HG03139 (cell line): ENCODE measurements at regions not wholly inside any gene's neighbourhood (a gene's known extent, or its start where the extent isn't known, plus 50 kb on each side); places are given as distances from the start of the nearest gene placed in this dataset.
"Not testable (repeated sequence)": the region's sequence is repeated elsewhere in the genome, so short reads cannot be mapped to it uniquely, and the experiment has no call there.

Source experiments
- ATAC-seq: cut with Tn5 transposase; IDR thresholded peaks from one replicate; pipeline ENCODE4 v1.9.1; 2021; ENCODE audit not compliant: unreplicated experiment

DNA sequence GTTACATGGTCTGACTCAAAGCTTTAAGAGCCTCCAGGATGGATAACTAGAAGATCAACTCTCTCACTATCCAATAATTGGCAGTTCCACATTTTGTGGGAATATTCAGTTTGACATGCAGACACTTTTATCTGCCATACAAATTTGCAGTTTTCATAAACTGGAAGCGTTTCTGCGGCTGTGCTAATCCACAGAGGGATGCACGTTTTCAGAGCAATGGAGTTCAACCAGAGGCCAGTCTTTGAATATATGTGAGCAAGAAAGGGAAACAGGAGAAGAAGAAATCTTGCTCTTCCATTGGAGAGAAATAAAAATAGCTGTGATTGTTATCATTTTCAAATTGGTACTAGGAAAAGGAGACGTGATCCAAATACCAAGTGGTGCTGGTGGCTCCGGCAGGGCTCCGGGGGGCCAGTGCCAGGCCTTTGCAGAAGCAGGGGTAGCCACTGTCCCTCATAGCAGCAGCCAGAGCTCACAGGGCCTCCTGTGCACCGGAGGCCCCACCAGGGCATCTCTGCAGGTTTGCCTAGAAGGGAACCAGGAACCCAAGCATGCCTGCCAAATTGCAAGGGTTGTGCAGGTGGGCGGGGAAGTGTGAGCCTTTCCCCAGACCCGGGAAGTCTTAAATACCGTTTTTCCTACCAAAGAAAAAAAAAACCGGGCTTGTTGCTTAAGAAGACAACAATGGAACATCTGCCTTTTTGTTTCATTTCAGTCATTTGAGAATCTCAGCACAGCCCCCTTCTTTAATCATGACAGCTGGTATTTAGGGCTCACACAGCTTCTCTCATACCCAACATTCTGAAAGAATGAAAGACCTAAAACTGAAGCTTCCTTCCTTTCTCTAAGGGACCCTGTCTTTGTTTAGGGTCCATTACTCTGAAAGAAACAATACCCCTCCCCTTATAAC lies 791.1 kb upstream of the SOX11 start:
- ATAC-seq, result no peak

DNA sequence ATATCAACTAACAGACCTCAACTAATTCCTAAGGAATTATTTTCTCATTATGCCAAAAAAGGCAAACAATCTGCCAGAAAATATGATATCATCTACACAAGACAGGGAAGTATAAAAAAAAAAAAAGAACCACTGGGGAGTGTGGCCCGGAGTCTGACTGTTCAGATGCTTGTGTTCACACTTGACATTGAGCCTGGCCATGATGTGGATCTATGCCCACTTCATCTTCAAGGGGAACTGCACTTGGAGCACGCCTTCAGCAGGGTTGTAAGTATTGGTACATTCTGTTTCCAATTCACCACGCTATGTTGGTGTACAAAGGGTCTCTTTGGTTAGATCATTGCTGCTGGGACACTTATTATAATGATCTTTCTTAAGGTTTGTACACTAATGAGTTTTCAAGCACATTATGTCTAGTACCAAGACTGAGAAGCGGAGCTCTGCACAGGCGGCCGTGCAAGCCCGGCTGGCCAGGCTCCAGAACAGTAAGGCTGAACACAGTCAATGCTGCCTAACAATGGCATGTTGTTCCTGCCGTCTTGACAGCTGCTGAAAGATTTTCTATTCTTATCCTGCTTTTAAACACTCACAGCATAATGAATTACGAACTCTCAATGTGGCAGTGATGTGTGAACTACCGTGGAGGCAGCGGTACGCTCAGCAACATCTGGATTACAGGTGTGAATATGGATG lies 788.4 kb upstream of the SOX11 start:
- no peak for ATAC-seq

DNA sequence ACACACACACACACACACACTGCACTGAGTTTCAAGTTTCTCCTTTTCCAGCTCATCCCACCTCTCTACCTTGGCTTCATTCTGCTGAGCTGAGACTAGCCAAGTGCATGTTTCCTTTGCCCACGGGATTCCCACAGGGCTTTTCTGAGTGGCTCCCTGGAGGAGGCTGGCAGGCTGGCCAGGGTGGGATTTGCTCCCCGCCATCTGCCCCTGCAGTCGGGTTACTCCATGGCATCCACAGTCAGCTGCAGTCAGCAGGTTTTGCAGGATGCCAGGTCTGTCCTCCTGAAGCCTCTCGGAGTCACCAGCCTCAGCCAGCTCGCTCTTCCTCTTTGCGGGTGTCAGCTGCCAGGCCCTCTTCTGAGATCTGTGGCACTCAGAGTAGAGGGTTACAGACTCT lies 783.7 kb upstream of the SOX11 start:
- no peak for ATAC-seq

DNA sequence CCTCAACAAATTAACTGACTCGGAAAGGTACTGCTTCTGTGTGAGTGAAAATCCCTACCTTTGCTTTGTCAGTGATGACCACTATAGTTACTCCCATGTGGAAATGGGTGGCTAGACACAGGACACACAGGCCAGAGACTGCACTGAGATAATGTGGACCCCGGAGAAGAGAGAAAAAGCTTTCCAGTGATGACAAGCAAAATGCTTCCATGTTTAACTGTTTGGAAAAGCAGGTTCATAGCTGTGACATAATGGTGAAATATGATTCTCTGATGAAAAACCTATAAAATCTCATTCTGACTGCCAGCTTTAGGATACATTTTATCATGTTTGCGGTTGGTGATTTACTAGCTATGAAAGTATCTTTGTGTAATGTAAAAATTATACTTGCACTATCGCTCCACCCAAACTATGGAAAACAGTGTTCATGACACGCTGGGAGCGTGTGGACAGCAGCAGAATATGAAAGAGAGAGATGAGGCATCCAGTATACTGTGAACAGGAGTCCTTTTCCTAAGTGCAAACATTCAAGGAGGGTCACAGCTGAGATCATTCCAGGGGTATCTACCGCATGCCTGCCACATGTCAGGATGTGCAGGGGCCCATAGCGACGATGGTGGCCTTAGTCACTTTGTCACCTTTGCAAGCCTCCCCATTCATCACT lies 782.7 kb upstream of the SOX11 start:
- ATAC-seq, result no peak

DNA sequence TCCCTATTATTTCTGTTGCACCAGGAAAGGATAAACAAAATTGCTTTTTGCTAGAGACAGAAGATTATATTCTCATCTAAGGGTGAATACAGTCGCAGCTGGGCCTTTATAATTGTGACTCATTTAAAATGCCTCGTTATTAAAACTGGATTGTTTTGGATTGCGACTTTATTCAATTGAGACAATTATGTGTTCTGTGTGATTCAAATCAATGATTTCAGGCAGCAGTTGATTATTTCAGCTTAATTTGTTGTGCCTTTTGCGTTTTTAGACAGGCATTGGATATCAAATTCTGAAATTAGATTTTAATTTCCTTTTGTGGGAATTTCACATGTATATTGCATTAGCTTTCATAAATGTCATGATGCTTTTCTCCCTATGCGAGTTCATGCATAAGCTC lies 778.1 kb upstream of the SOX11 start:
- no peak for ATAC-seq

DNA sequence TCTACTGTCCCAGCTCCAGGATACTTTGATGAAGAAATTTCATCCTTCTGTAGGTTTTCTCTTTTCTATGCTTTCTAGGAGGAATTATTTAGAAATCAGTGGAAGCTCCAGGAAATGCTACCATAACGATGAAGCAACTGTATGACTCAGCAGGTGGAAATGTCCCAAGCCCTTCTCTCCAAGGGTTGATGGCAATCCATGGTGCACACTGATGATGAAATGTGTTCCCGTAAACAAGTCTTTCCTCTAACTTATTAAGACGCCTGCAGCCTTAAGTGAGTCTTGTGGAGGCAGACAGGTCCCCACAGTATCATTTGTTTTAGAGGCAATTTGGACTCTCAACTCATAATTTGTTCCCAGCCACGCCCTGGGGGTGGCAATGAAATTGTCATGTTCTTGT lies 777.6 kb upstream of the SOX11 start:
- ATAC-seq, result no peak

DNA sequence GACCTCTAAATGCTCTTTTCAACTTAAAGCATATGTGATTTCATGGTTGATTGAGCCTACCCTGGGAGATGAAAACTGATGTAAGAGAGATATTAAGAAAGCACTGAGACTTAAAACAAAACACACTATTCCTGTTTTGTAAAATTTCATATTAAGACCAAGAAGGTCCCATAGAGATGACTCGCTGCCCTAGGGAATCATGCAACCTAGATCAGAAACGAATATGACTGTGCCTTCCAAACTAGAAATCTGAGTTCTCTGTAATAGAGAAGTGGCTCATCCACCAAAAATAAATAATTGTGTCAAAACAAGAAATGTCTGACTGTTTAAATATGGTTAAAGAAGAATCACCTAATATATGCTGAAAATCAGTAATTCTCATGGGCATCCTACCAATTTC lies 776.8 kb upstream of the SOX11 start:
- ATAC-seq, result no peak

DNA sequence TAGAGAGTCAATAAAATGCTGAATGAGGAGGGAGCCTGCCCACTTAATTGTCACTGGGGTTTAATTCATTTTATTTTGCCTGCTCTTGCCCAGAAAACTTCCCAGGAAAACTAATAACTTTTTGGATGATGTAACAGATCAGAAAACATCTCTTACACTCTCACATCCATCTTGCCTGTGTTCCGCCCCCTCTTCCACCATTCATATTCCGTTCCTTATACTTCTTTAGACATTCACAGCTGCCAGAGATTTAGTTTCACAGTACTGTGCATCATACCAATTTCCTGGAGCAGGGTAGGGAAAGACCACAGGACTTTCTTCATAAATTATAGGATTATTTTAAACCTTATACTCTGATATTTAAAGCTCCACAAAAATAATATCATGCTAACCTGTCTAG lies 776.1 kb upstream of the SOX11 start:
- no peak for ATAC-seq

DNA sequence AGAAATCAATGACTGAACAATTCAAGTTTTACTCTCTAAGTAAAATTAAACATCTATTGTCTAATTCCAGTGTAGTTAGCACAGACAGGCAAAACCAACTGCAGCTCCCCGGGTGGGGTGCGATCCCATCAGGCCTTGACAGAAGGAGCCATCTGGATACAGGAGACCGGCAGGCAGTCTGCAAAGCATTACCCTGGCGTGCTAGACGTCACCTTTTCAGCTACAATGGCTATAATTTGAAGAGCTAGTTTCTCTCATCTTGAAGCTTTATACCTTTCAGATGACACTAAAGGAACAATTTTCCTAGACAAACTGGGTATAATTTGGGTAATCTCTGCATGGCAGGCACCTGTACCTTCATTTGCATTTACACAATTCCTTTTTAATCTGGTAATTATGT lies 761.5 kb upstream of the SOX11 start:
- ATAC-seq, result no peak

DNA sequence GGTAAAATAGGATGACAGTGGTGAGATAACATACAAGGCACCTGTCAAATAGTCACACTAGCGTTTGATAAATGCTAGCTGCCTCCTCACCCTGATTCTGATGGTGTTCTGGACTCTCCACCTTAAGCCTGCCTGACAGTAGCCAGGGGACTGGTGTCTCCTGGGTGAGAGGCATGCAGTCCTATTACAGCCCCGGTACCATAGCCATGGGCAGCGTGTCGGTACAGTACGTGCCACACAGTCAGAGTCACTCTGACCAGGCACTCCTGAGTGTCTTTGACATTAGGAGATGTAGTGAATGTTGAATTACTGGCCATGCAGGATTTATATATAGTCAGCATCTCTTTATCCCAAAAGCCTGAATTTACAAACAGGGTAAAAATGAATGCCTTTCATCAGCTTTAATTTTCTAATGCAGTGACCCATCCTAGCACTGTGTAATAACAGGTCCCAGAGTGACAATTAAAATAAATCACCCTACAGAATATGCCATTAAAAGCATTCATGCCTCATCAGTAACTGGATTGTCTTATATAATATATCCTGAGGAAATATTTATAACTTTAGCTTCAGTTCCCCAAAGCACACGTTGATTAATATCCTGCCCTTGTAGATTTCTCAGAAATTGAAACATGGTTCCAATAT lies 760.3 kb upstream of the SOX11 start:
- ATAC-seq, result no peak

DNA sequence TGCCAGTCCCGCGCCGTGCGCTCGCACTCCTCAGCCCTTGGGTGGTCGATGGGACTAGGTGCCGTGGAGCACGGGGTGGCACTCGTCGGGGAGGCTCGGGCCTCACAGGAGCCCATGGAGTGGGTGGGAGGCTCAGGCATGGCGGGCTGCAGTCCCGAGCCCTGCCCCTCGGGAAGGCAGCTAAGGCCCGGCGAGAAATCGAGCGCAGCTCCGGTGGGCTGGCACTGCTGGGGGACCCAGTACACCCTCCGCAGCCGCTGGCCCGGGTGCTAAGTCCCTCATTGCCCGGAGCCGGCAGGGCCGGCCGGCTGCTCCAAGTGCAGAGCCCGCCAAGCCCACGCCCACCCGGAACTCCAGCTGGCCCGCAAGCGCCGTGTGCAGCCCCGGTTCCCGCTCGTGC lies 756.9 kb upstream of the SOX11 start:
- not testable (repeated sequence) for ATAC-seq

DNA sequence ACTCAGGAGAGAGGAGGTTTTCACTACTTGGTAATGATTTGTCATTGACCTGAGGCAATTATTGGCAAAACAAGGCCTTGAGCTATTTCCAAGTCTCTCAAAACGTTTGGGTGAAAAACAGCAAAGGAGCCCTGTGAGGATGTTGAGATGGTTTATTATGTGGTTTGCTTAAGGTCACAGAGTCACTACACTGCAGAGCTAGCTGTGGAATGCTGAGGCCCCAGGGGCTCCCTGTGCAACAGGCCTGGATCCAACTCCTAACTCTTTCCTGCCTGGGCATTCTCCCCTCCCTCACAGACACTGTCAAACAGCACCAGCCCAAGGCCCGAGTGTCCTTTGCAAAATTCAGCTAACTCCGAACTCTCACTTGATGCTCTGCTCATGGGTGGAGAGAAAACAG lies 754.6 kb upstream of the SOX11 start:
- no peak for ATAC-seq

DNA sequence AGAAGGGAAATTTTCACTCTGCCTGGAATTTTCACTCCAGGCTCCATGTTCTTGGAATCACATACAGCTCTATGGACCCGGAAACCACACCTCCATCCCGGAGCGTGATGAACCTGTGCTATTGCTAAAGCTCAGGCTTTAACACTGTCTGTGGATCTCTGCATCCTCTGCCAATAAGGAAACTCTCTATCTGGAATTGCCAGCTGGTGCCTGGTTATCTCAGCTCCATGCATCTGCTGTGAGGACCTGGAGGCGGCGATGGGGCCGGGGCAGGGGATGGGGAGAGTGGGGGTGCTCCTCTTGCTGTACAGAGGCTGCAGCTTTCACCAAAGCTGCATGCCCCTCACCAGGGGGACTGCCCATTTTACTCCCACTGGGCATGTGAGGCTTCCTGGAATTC lies 754.0 kb upstream of the SOX11 start:
- ATAC-seq, result no peak

DNA sequence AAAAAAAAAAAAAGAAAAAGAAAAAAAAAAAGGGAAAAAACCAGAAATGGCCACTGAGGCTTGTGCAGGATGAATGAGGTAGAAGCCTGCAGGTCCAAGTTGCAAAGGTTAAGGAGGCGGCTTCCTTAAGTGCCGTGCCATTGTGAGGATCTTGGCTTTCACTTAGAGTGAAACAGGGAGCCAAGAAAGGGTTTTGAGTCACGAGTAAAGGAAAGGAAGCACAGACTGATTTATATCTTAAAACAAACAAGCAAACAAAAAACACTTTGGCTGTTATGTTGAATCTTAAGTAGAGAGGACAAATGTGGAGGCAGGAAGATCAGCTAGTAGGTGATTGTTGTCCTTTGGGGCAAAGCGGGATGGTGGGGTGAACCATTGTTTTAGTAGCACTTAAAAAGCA lies 749.7 kb upstream of the SOX11 start:
- ATAC-seq, result no peak

DNA sequence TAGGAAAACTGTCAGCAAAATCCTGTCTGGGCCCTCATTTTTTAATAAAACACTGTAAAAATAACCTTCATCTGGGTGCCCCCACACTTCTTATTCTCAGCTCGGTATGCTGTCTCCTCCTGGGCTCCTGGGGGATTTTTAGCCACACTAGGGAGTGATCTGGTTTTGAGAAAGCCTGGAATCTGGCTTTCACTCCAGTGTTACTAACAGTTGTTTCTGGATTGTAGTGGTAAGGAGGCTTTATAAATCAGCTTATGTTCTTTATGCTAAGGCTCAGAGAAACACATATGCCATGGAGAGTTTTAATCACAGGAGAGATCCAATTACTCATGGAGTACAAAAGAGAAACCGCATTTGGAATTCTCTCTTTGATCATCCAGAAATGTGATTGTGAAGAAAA lies 744.3 kb upstream of the SOX11 start:
- no peak for ATAC-seq

DNA sequence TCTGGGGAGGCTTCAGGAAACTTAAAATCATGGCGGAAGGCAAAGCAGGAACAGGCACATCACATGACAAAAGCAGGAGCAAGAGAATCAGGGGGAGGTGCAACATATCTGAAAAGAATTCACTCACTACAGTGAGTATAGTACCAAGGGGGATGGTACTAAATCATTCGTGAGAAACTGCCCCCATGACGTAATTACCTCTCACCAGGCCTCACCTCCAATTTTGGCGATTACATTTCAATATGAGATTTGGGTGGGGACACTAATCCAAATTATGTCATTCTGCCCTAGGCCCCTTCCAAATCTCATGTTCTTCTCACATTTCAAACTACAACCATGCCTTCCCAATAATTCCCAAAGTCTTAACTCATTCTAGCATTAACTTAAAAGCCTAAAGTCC lies 740.8 kb upstream of the SOX11 start:
- ATAC-seq, result no peak

DNA sequence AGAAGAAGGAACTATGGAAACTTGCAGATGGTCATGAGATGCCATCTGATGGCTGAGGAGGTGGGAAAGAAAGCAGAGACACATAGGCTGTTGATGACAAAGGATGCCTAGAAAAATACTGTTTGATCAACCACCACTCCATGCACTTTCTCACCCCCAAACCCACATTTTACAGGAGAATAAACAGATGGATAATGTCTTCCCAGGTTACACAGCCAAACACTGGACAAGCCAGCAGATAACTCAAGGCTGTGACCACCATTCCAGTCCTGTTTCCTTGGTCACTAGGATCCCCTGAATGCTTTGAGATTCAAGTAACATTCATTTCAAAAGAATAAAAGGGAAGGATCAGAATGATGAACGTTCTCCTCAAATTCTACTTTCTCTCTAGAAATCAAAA lies 733.0 kb upstream of the SOX11 start:
- no peak for ATAC-seq

DNA sequence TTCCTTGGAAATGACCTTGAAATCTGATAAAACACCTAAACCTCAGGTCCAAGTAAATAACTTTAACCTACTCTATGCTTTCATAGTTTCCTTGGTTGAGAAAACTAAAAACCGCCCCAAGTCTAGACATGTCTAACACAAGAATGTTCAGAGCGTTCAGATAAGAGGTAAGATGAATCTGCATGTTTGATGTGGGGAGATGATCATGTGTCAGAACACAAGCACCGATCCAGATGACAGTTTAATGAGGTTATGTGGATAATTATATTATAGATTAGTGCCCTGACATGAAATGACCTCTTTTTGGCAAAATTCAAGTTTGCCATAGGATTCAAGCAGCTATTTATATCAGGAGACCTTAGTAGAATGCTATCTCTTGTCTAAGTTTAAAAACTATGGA lies 729.8 kb upstream of the SOX11 start:
- no peak for ATAC-seq

DNA sequence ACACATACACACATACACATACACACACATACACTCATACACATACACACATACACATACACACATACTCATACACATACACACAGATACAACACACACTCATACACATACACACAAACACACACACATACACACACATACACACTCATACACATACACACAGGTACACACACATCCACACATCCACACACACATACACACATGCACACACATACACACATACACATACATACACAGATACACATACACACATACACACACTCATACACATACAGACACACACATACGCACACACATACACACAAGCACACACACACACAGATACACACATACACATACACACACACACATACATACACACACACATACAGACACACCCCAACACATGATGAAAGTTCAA lies 729.1 kb upstream of the SOX11 start:
- ATAC-seq, result no peak

DNA sequence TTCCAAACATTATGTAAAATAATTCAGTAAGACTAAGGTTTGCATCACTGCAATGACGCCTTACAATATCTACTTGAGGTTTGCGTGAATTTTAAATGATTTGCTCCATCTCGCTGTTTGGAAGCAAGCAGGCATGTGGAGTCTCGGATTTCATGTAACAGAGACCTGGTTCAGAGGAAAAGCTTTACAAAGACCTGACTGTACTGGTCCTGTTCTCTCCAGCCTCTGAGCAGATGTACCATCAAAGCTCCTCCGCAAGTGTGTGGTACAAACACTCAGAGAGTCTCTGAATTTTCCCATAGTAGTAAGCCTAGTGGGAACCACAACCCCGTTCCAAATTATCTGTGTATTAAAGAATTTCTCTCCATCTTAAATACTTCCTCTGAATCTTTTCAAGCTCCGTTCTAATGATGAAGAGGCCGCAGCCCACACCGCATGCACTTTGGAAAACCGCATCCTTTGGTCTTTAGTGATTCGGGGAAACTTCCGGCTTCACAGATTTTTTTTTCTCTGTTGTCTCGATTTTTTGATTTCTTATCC lies 728.1 kb upstream of the SOX11 start:
- ATAC-seq, result no peak

DNA sequence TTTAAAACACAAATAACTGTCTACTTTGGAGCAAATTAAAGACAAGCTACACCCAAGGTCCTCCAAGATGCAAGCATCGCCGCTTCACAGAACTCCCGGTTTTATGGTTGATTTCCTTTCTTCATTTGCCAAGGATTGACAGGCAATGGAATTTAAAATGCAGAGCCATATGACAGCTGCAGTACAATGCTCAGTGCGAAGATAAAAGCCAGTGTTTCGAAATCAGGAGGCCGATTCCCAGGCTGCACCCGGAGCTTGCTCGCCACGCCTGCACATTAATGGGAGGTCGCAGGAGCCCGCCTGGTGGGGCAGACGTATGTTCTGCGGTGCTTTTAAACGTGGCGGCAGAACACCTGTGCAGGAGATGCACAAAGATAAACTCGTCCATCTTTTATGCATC lies 727.6 kb upstream of the SOX11 start:
- no peak for ATAC-seq
